ENCODE measurements at regions not wholly inside any gene's neighbourhood (a gene's known extent, or its start where the extent isn't known, plus 50 kb on each side); places are given as distances from the start of the nearest gene placed in this dataset.
A peak's percentile ranks its signal among the peaks of the same experiment; 100 is the strongest.

- Histone ChIP-seq H4K12ac (ENCODE audit: low read depth, low read length) (no peak overlapping the region), H3K4me1 (ENCODE audit: control insufficient read depth in 1 of 2, insufficient read depth in 2 of 2, low read length in 2 of 2) (peaks cover 4 to 10% of the 10 kb centered on the region in 2 experiments), H3K4me2 (ENCODE audit: low read length) (no peak overlapping the region), H2AFZ (ENCODE audit: insufficient read depth, low read length, poor library complexity) (no peak overlapping the region), H4K8ac (ENCODE audit: low read depth, low read length) (no peak overlapping the region), H3K23ac (ENCODE audit: low read length) (no peak overlapping the region), H3K14ac (ENCODE audit: low read length) (no peak overlapping the region), H3K9me3 (ENCODE audit: insufficient read depth, low read depth, low read length) (no peaks in the 10 kb centered on the region), H3K27me3 (ENCODE audit: insufficient read depth, low read length) (no peaks in the 10 kb centered on the region), H3K9ac (ENCODE audit: low read length) (no peak overlapping the region), H4K91ac (ENCODE audit: low read depth, low read length) (no peak overlapping the region), H3K27ac (ENCODE audit: low read depth, low read length) (no peak overlapping the region), H3K4ac (ENCODE audit: low read depth, low read length) (no peak overlapping the region), H2BK12ac (ENCODE audit: low read length) (no peak overlapping the region), H2BK5ac (ENCODE audit: low read depth, low read length, poor library complexity) (no peak overlapping the region), H2AK5ac (ENCODE audit: low read length) (no peak overlapping the region), H3K36me3 (ENCODE audit: control insufficient read depth in 1 of 2, insufficient read depth in 2 of 2, low read length in 2 of 2) (no peaks in the 10 kb centered on the region), H2BK120ac (ENCODE audit: insufficient read depth, low read length, poor library complexity) (no peak overlapping the region), H3K18ac (ENCODE audit: low read length) (no peak overlapping the region), H3K79me2 (ENCODE audit: control insufficient read depth, insufficient read depth, low read length, poor library complexity) (no peaks in the 10 kb centered on the region), H3K4me3 (ENCODE audit: low read depth, low read length) (no peak overlapping the region), H3K79me1 (ENCODE audit: low read length) (peaks cover 7% of the 10 kb centered on the region)
- WGBS (ENCODE audit: extremely low coverage, insufficient coverage, insufficient read length): no CpG with 5 or more reads among the region's 19 CpGs
- no peak for DNase-seq
Observed at GRCh38 chr13:40480012-40480914, 186.2 kb downstream of the FOXO1 start.

- H3K9me3 ChIP-seq (ENCODE audit: insufficient read depth, low read depth, low read length): no peaks in the 10 kb centered on the region
- no peaks in the 10 kb centered on the region for H3K36me3 ChIP-seq (ENCODE audit: control insufficient read depth in 1 of 2, insufficient read depth in 2 of 2, low read length in 2 of 2)
- no peaks in the 10 kb centered on the region for H3K27me3 ChIP-seq (ENCODE audit: insufficient read depth, low read length)
- no peak overlapping the region for H3K4me2 ChIP-seq (ENCODE audit: low read length)
- no peak overlapping the region for H4K91ac ChIP-seq (ENCODE audit: low read depth, low read length)
- no peak overlapping the region for H3K23ac ChIP-seq (ENCODE audit: low read length)
- H4K8ac ChIP-seq (ENCODE audit: low read depth, low read length): no peak overlapping the region
- no peak overlapping the region for H2BK120ac ChIP-seq (ENCODE audit: insufficient read depth, low read length, poor library complexity)
- peak overlapping the region; percentile 15 for H2AK5ac ChIP-seq (ENCODE audit: low read length)
- no peak overlapping the region for H3K4me3 ChIP-seq (ENCODE audit: low read depth, low read length)
- H2BK5ac ChIP-seq (ENCODE audit: low read depth, low read length, poor library complexity): no peak overlapping the region
- H3K79me2 ChIP-seq (ENCODE audit: control insufficient read depth, insufficient read depth, low read length, poor library complexity): no peaks in the 10 kb centered on the region
- H3K79me1 ChIP-seq (ENCODE audit: low read length): peaks cover 7% of the 10 kb centered on the region
- H3K14ac ChIP-seq (ENCODE audit: low read length): no peak overlapping the region
- H3K4me1 ChIP-seq (ENCODE audit: control insufficient read depth in 1 of 2, insufficient read depth in 2 of 2, low read length in 2 of 2): peaks cover 4 to 10% of the 10 kb centered on the region in 2 experiments
- no peak overlapping the region for H2BK12ac ChIP-seq (ENCODE audit: low read length)
- no peak overlapping the region for H2AFZ ChIP-seq (ENCODE audit: insufficient read depth, low read length, poor library complexity)
- WGBS (ENCODE audit: extremely low coverage, insufficient coverage, insufficient read length): no CpG with 5 or more reads among the region's 12 CpGs
- no peak overlapping the region for H3K18ac ChIP-seq (ENCODE audit: low read length)
- H3K9ac ChIP-seq (ENCODE audit: low read length): no peak overlapping the region
- H3K4ac ChIP-seq (ENCODE audit: low read depth, low read length): no peak overlapping the region
- no peak for DNase-seq
- H3K27ac ChIP-seq (ENCODE audit: low read depth, low read length): no peak overlapping the region
- H4K12ac ChIP-seq (ENCODE audit: low read depth, low read length): no peak overlapping the region
Observed at GRCh38 chr13:40480915-40481516, 185.4 kb downstream of the FOXO1 start.

GRCh38 chr13:40483601-40484000 is 182.8 kb downstream of the FOXO1 start:
- H4K91ac ChIP-seq (ENCODE audit: low read depth, low read length): no peak overlapping the region
- no peak overlapping the region for H3K14ac ChIP-seq (ENCODE audit: low read length)
- no peaks in the 10 kb centered on the region for H3K27me3 ChIP-seq (ENCODE audit: insufficient read depth, low read length)
- H3K9ac ChIP-seq (ENCODE audit: low read length): no peak overlapping the region
- H3K4me2 ChIP-seq (ENCODE audit: low read length): no peak overlapping the region
- no peak overlapping the region for H3K23ac ChIP-seq (ENCODE audit: low read length)
- peaks cover 5% of the 10 kb centered on the region for H3K79me1 ChIP-seq (ENCODE audit: low read length)
- no peak overlapping the region for H2AFZ ChIP-seq (ENCODE audit: insufficient read depth, low read length, poor library complexity)
- no peaks in the 10 kb centered on the region for H3K79me2 ChIP-seq (ENCODE audit: control insufficient read depth, insufficient read depth, low read length, poor library complexity)
- no peak overlapping the region for H2BK5ac ChIP-seq (ENCODE audit: low read depth, low read length, poor library complexity)
- no peak overlapping the region for H3K4me3 ChIP-seq (ENCODE audit: low read depth, low read length)
- no peak overlapping the region for H3K4ac ChIP-seq (ENCODE audit: low read depth, low read length)
- H3K9me3 ChIP-seq (ENCODE audit: insufficient read depth, low read depth, low read length): no peaks in the 10 kb centered on the region
- no peak overlapping the region for H2BK120ac ChIP-seq (ENCODE audit: insufficient read depth, low read length, poor library complexity)
- WGBS (ENCODE audit: extremely low coverage, insufficient coverage, insufficient read length): no CpG with 5 or more reads among the region's 13 CpGs
- H4K8ac ChIP-seq (ENCODE audit: low read depth, low read length): no peak overlapping the region
- no peak for DNase-seq
- H3K36me3 ChIP-seq (ENCODE audit: control insufficient read depth in 1 of 2, insufficient read depth in 2 of 2, low read length in 2 of 2): no peaks in the 10 kb centered on the region
- no peak overlapping the region for H4K12ac ChIP-seq (ENCODE audit: low read depth, low read length)
- H3K18ac ChIP-seq (ENCODE audit: low read length): no peak overlapping the region
- H3K4me1 ChIP-seq (ENCODE audit: control insufficient read depth in 1 of 2, insufficient read depth in 2 of 2, low read length in 2 of 2): peaks cover 0 to 2% of the 10 kb centered on the region in 2 experiments
- no peak overlapping the region for H2BK12ac ChIP-seq (ENCODE audit: low read length)
- H2AK5ac ChIP-seq (ENCODE audit: low read length): no peak overlapping the region
- H3K27ac ChIP-seq (ENCODE audit: low read depth, low read length): no peak overlapping the region

- no peak overlapping the region for H3K4ac ChIP-seq (ENCODE audit: low read depth, low read length)
- no peak overlapping the region for H3K9ac ChIP-seq (ENCODE audit: low read length)
- no peak overlapping the region for H4K12ac ChIP-seq (ENCODE audit: low read depth, low read length)
- no peak for DNase-seq
- no peak overlapping the region for H2BK12ac ChIP-seq (ENCODE audit: low read length)
- H3K4me2 ChIP-seq (ENCODE audit: low read length): no peak overlapping the region
- no peak overlapping the region for H3K27ac ChIP-seq (ENCODE audit: low read depth, low read length)
- H3K18ac ChIP-seq (ENCODE audit: low read length): no peak overlapping the region
- H2AK5ac ChIP-seq (ENCODE audit: low read length): no peak overlapping the region
- H3K27me3 ChIP-seq (ENCODE audit: insufficient read depth, low read length): no peaks in the 10 kb centered on the region
- no peak overlapping the region for H4K91ac ChIP-seq (ENCODE audit: low read depth, low read length)
- peaks cover 4% of the 10 kb centered on the region for H3K79me1 ChIP-seq (ENCODE audit: low read length)
- no CpG with 5 or more reads among the region's 14 CpGs for WGBS (ENCODE audit: extremely low coverage, insufficient coverage, insufficient read length)
- H2BK120ac ChIP-seq (ENCODE audit: insufficient read depth, low read length, poor library complexity): no peak overlapping the region
- H2BK5ac ChIP-seq (ENCODE audit: low read depth, low read length, poor library complexity): no peak overlapping the region
- no peak overlapping the region for H4K8ac ChIP-seq (ENCODE audit: low read depth, low read length)
- no peak overlapping the region for H3K23ac ChIP-seq (ENCODE audit: low read length)
- H3K14ac ChIP-seq (ENCODE audit: low read length): no peak overlapping the region
- H3K4me3 ChIP-seq (ENCODE audit: low read depth, low read length): no peak overlapping the region
- no peaks in the 10 kb centered on the region for H3K79me2 ChIP-seq (ENCODE audit: control insufficient read depth, insufficient read depth, low read length, poor library complexity)
- no peak overlapping the region for H2AFZ ChIP-seq (ENCODE audit: insufficient read depth, low read length, poor library complexity)
- no peaks in the 10 kb centered on the region for H3K4me1 ChIP-seq (ENCODE audit: control insufficient read depth in 1 of 2, insufficient read depth in 2 of 2, low read length in 2 of 2)
- no peaks in the 10 kb centered on the region for H3K9me3 ChIP-seq (ENCODE audit: insufficient read depth, low read depth, low read length)
- H3K36me3 ChIP-seq (ENCODE audit: control insufficient read depth in 1 of 2, insufficient read depth in 2 of 2, low read length in 2 of 2): no peaks in the 10 kb centered on the region
Observed at GRCh38 chr13:40484101-40484800, 182.2 kb downstream of the FOXO1 start.

Data from trophoblast cell (in vitro differentiated cells and primary cell).